HCT116 (cell line): ENCODE measurements at regions not wholly inside any gene's neighbourhood (a gene's known extent, or its start where the extent isn't known, plus 50 kb on each side); places are given as distances from the start of the nearest gene placed in this dataset.

Experiments used
- CTCF ChIP-seq, 3 experiments: fragments of 200-600 bp in 1 of 3; sonication (generic) in 1 of 3; IDR thresholded peaks in 2 of 3; conservative IDR thresholded peaks in 1 of 3; 2 replicates each; pipeline ENCODE4 v1.5.1; 2012 to 2017; ENCODE audit warnings: low read depth in 2 of 3, low read length in 2 of 3, antibody characterized with exemption in 1 of 3, borderline replicate concordance in 1 of 3, control low read depth in 1 of 3, mild to moderate bottlenecking in 1 of 3, mixed read lengths in 1 of 3, mixed run types in 1 of 3, moderate library complexity in 1 of 3; ENCODE audit not compliant: insufficient read depth in 1 of 3
- EZH2 ChIP-seq: fragments of 200-600 bp; sonication (generic); IDR thresholded peaks from 2 replicates; pipeline ENCODE4 v1.6.1; 2017; ENCODE audit warnings: antibody characterized with exemption, mixed run types
- EZH2phosphoT487 ChIP-seq: fragments of 200-600 bp; IDR thresholded peaks from 2 replicates; pipeline ENCODE4 v1.6.1; 2018; ENCODE audit warnings: antibody characterized with exemption, borderline replicate concordance
- POLR2A ChIP-seq: IDR thresholded peaks from 2 replicates; pipeline ENCODE4 v1.7.0; 2011; ENCODE audit warnings: borderline replicate concordance; ENCODE audit not compliant: insufficient read depth, insufficient read length; ENCODE audit errors: extremely low read depth
- POLR2AphosphoS5 ChIP-seq: IDR thresholded peaks from 2 replicates; pipeline ENCODE4 v1.6.1; 2011; ENCODE audit warnings: mild to moderate bottlenecking, low read depth, low read length, moderate library complexity
- RAD21 ChIP-seq: IDR thresholded peaks from 2 replicates; pipeline ENCODE4 v1.6.1; 2012; ENCODE audit warnings: low read depth, mild to moderate bottlenecking
- SIN3A ChIP-seq: IDR thresholded peaks from 2 replicates; pipeline ENCODE4 v1.6.1; 2012; ENCODE audit warnings: low read depth
- TCF7L2 ChIP-seq: IDR thresholded peaks from 2 replicates; pipeline ENCODE4 v1.7.0; 2011; ENCODE audit warnings: borderline replicate concordance, inconsistent platforms; ENCODE audit not compliant: insufficient read depth, insufficient read length; ENCODE audit errors: extremely low read depth

GRCh38 chr6:17220040-17220910, 60.9 kb upstream of the RBM24 start:
- no peak for TF ChIP-seq RAD21
- no peak for TF ChIP-seq POLR2A
- TF ChIP-seq POLR2AphosphoS5 = no peak
- TF ChIP-seq TCF7L2 = no peak
- no peak for TF ChIP-seq CTCF (IDR thresholded peaks at IDR 0.05 in 2 of 3, conservative IDR thresholded peaks at IDR 0.05 in 1 of 3; ENCODE audit: borderline replicate concordance in 1 of 3, insufficient read depth in 1 of 3, low read depth in 2 of 3, low read length in 2 of 3)
- no peak for TF ChIP-seq SIN3A
- no peak for TF ChIP-seq EZH2phosphoT487
- TF ChIP-seq EZH2 = no peak
